HepG2 (cell line): ENCODE measurements at regions not wholly inside any gene's neighbourhood (a gene's known extent, or its start where the extent isn't known, plus 50 kb on each side); places are given as distances from the start of the nearest gene placed in this dataset.
A peak's percentile ranks its signal among the peaks of the same experiment; 100 is the strongest.

ENCODE experiments used
- BHLHE40 ChIP-seq: IDR thresholded peaks from 2 replicates; pipeline ENCODE4 v1.6.1; 2011; ENCODE audit warnings: low read length, improper control_type of control experiment
- BORCS8-MEF2B ChIP-seq: sonication (generic); formaldehyde crosslinking; IDR thresholded peaks from 2 replicates; pipeline ENCODE4 v1.8.0; 2022; ENCODE audit warnings: mild to moderate bottlenecking, missing genetic modification reagents
- FOSL2 ChIP-seq: sonication (generic); formaldehyde crosslinking; IDR thresholded peaks from 2 replicates; pipeline ENCODE4 v1.4.0; 2020; ENCODE audit warnings: missing genetic modification reagents
- FOXC1 ChIP-seq: sonication (generic); formaldehyde crosslinking; IDR thresholded peaks from 2 replicates; pipeline ENCODE4 v1.8.0; 2022; ENCODE audit warnings: mild to moderate bottlenecking, missing genetic modification reagents, borderline replicate concordance
- HMGA1 ChIP-seq: sonication (generic); formaldehyde crosslinking; conservative IDR thresholded peaks from 2 replicates; pipeline ENCODE4 v1.4.0; 2020; ENCODE audit warnings: missing genetic modification reagents
- HNRNPUL1 ChIP-seq: fragments of 200-400 bp; formaldehyde crosslinking; IDR thresholded peaks from 2 replicates; pipeline ENCODE4 v1.6.1; 2017; ENCODE audit warnings: low read depth, mild to moderate bottlenecking, low read length, moderate library complexity
- KAT8 ChIP-seq: IDR thresholded peaks from 2 replicates; pipeline ENCODE4 v1.6.1; 2016; ENCODE audit warnings: missing genetic modification reagents, missing compliant biosample characterization
- KDM5A ChIP-seq: fragments of 200-600 bp; sonication (generic); IDR thresholded peaks from 2 replicates; pipeline ENCODE4 v1.7.0; 2018; ENCODE audit warnings: antibody characterized with exemption, mild to moderate bottlenecking, low read length, borderline replicate concordance
- MAFF ChIP-seq: IDR thresholded peaks from 2 replicates; pipeline ENCODE4 v1.6.1; 2011; ENCODE audit warnings: low read depth, low read length, improper control_type of control experiment
- MTF1 ChIP-seq: sonication (generic); formaldehyde crosslinking; IDR thresholded peaks from 2 replicates; pipeline ENCODE4 v1.5.0; 2020; ENCODE audit warnings: missing genetic modification reagents
- NFE2 ChIP-seq: sonication (generic); formaldehyde crosslinking; IDR thresholded peaks from 2 replicates; pipeline ENCODE4 v1.4.0; 2020; ENCODE audit warnings: missing genetic modification reagents
- RARA ChIP-seq: IDR thresholded peaks from 2 replicates; pipeline ENCODE4 v1.6.1; 2016; ENCODE audit warnings: missing genetic modification reagents, missing compliant biosample characterization
- RARG ChIP-seq: sonication (generic); formaldehyde crosslinking; IDR thresholded peaks from 2 replicates; pipeline ENCODE4 v1.4.0; 2020; ENCODE audit warnings: low read depth, mild to moderate bottlenecking, missing genetic modification reagents
- RBM39 ChIP-seq: fragments of 200-400 bp; formaldehyde crosslinking; IDR thresholded peaks from one replicate; pipeline ENCODE4 v1.6.1; 2018; ENCODE audit warnings: antibody characterized with exemption, mild to moderate bottlenecking, low read depth, low read length; ENCODE audit not compliant: poor library complexity, severe bottlenecking
- SKI ChIP-seq: fragments of 450-650 bp; IDR thresholded peaks from one replicate; pipeline ENCODE4 v1.6.1; 2018; ENCODE audit warnings: mild to moderate bottlenecking; ENCODE audit not compliant: partially characterized antibody
- SOX6 ChIP-seq, 2 experiments: fragments of 450-650 bp in 1 of 2; sonication (generic) in 1 of 2; formaldehyde crosslinking in 1 of 2; IDR thresholded peaks; 2 replicates each; pipeline versions ENCODE4 v1.4.0 to v1.6.1; 2017 to 2020; ENCODE audit warnings: antibody characterized with exemption in 1 of 2, mild to moderate bottlenecking in 1 of 2, missing genetic modification reagents in 1 of 2
- ZBTB42 ChIP-seq: sonication (generic); formaldehyde crosslinking; IDR thresholded peaks from 2 replicates; pipeline ENCODE4 v1.5.0; 2020; ENCODE audit warnings: mild to moderate bottlenecking, missing genetic modification reagents
- ZFY ChIP-seq: sonication (generic); formaldehyde crosslinking; IDR thresholded peaks from 2 replicates; pipeline ENCODE4 v1.4.0; 2020; ENCODE audit warnings: missing genetic modification reagents
- ZKSCAN5 ChIP-seq: sonication (generic); formaldehyde crosslinking; IDR thresholded peaks from 2 replicates; pipeline ENCODE4 v1.5.1; 2020; ENCODE audit warnings: mild to moderate bottlenecking, missing genetic modification reagents
- ZNF205 ChIP-seq: IDR thresholded peaks from 2 replicates; pipeline ENCODE4 v1.6.1; 2018; ENCODE audit warnings: missing biosample characterization, missing genetic modification reagents
- ZNF737 ChIP-seq: sonication (generic); formaldehyde crosslinking; IDR thresholded peaks from 2 replicates; pipeline ENCODE4 v1.5.0; 2020; ENCODE audit warnings: missing genetic modification reagents, mild to moderate bottlenecking, borderline replicate concordance
- ZNF766 ChIP-seq: sonication (generic); formaldehyde crosslinking; IDR thresholded peaks from 2 replicates; pipeline ENCODE4 v1.5.0; 2020; ENCODE audit warnings: missing genetic modification reagents, borderline replicate concordance
- TF ChIP-seq, protein P1 (sequence below): sonication (generic); formaldehyde crosslinking; IDR thresholded peaks from 2 replicates; pipeline ENCODE4 v1.4.0; 2020; ENCODE audit warnings: missing genetic modification reagents
- TF ChIP-seq, protein P2 (sequence below): sonication (generic); formaldehyde crosslinking; IDR thresholded peaks from 2 replicates; pipeline ENCODE4 v1.4.0; 2020; ENCODE audit warnings: missing genetic modification reagents, borderline replicate concordance
- TF ChIP-seq, protein P3 (sequence below): IDR thresholded peaks from 2 replicates; pipeline ENCODE4 v1.6.1; 2018; ENCODE audit warnings: missing genetic modification reagents
- TF ChIP-seq, protein P4 (sequence below): IDR thresholded peaks from 2 replicates; pipeline ENCODE4 v1.6.1; 2016; ENCODE audit warnings: missing biosample characterization, missing genetic modification reagents, low read depth

DNA sequence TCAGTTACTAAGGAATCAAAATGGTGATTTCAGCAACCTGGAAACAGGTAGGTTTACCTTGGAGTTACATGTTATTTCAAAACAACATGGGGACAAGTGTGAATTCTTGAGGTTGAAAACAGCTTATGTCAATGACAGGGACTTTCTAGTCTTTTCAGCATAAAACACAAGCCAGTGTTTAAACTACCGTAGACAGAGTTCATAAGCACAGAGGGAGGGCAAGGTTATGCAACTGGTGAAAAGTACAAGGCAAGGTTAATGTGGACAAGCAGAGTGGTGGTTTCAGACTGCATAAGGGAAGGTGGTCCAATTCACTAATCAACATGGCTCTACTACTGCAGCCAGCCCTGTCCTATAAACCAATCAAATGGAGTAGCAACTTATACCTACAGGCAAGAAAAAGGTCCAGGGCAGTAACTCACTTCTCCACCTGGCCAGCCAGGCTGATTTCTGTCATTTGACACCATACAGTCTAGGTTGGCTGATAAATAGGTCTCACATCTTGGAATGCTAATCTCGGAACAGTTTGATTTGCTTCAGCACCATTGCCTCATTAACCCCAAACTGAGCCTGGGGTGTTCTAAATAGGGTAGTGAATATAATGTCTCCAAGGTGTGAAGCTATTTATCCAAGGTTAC, 250.3 kb upstream of the PROX1 start (continued):
- TF ChIP-seq KAT8 (peak; percentile 60; the same call in 1 of the 2 replicates), MTF1 (no peak), FOSL2 (no peak; the same call in 1 of the 2 replicates), HNRNPUL1 (no peak), ZNF737 (CRISPR knock-in tag) (no peak), SOX6 (IDR thresholded peaks at IDR 0.05) (no peak), SOX6 (CRISPR knock-in tag; IDR thresholded peaks at IDR 0.05) (peak; percentile 67), ZKSCAN5 (CRISPR knock-in tag) (no peak), KDM5A (no peak), RBM39 (no peak), SKI (peak; percentile 67), FOXC1 (CRISPR knock-in tag) (no peak), ZBTB42 (CRISPR knock-in tag) (no peak), HMGA1 (no peak), RARG (CRISPR knock-in tag) (no peak), ZNF766 (0 out of 2 replicates have a peak, but pooled peaks have one; percentile 32), ZFY (CRISPR knock-in tag) (no peak), BORCS8-MEF2B (no peak), MAFF (0 out of 2 replicates have a peak, but pooled peaks have one; percentile 31), ZNF205 (CRISPR knock-in tag) (0 out of 2 replicates have a peak, but pooled peaks have one; percentile 74), NFE2 (CRISPR knock-in tag) (no peak), BHLHE40 (no peak), RARA (CRISPR knock-in tag) (peak; percentile 97)
- TF ChIP-seq, protein P1, sequence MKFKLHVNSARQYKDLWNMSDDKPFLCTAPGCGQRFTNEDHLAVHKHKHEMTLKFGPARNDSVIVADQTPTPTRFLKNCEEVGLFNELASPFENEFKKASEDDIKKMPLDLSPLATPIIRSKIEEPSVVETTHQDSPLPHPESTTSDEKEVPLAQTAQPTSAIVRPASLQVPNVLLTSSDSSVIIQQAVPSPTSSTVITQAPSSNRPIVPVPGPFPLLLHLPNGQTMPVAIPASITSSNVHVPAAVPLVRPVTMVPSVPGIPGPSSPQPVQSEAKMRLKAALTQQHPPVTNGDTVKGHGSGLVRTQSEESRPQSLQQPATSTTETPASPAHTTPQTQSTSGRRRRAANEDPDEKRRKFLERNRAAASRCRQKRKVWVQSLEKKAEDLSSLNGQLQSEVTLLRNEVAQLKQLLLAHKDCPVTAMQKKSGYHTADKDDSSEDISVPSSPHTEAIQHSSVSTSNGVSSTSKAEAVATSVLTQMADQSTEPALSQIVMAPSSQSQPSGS (CRISPR knock-in tag): 0 out of 2 replicates have a peak, but pooled peaks have one; percentile 58
- TF ChIP-seq, protein P2, sequence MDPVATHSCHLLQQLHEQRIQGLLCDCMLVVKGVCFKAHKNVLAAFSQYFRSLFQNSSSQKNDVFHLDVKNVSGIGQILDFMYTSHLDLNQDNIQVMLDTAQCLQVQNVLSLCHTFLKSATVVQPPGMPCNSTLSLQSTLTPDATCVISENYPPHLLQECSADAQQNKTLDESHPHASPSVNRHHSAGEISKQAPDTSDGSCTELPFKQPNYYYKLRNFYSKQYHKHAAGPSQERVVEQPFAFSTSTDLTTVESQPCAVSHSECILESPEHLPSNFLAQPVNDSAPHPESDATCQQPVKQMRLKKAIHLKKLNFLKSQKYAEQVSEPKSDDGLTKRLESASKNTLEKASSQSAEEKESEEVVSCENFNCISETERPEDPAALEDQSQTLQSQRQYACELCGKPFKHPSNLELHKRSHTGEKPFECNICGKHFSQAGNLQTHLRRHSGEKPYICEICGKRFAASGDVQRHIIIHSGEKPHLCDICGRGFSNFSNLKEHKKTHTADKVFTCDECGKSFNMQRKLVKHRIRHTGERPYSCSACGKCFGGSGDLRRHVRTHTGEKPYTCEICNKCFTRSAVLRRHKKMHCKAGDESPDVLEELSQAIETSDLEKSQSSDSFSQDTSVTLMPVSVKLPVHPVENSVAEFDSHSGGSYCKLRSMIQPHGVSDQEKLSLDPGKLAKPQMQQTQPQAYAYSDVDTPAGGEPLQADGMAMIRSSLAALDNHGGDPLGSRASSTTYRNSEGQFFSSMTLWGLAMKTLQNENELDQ: no peak
- TF ChIP-seq, protein P3, sequence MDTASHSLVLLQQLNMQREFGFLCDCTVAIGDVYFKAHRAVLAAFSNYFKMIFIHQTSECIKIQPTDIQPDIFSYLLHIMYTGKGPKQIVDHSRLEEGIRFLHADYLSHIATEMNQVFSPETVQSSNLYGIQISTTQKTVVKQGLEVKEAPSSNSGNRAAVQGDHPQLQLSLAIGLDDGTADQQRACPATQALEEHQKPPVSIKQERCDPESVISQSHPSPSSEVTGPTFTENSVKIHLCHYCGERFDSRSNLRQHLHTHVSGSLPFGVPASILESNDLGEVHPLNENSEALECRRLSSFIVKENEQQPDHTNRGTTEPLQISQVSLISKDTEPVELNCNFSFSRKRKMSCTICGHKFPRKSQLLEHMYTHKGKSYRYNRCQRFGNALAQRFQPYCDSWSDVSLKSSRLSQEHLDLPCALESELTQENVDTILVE: peak; percentile 71
- TF ChIP-seq, protein P4, sequence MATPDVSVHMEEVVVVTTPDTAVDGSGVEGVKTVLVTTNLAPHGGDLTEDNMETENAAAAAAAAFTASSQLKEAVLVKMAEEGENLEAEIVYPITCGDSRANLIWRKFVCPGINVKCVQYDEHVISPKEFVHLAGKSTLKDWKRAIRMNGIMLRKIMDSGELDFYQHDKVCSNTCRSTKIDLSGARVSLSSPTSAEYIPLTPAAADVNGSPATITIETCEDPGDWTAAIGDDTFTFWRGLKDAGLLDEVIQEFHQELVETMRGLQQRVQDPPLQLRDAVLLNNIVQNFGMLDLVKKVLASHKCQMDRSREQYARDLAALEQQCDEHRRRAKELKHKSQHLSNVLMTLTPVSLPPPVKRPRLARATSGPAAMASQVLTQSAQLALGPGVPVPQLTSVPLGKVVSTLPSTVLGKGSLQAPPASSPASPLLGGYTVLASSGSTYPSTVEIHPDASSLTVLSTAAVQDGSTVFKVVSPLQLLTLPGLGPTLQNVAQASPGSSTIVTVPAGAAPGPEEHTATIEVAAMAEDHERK (CRISPR knock-in tag): no peak
